Activated CD8-positive, alpha-beta T cell treated with anti-CD3 and anti-CD28 coated beads, Interleukin-2, amount 10 ng/mL, durations not matched to agents 7 days and 5 days (primary cell): ENCODE measurements at regions not wholly inside any gene's neighbourhood (a gene's known extent, or its start where the extent isn't known, plus 50 kb on each side); places are given as distances from the start of the nearest gene placed in this dataset.

Source experiments
- ATAC-seq: fragments of 150-1000 bp; cut with Tn5 transposase; one replicate; pipeline ENCODE4 v1.10.0; 2021; ENCODE audit warnings: moderate library complexity
- CTCF ChIA-PET: fragments of 350-600 bp; sonication (Branson Sonifier 250); formaldehyde crosslinking; loops from one replicate; lab custom pipeline; 2021; ENCODE audit warnings: antibody characterized with exemption; lab: Charles Lee
- POLR2A ChIA-PET: fragments of 350-600 bp; sonication (Branson Sonifier 250); formaldehyde crosslinking; loops from one replicate; lab custom pipeline; 2021; ENCODE audit warnings: antibody characterized with exemption; lab: Charles Lee
- DNase-seq: peaks from one replicate; pipeline ENCODE4 v3.0.0-alpha.2; 2020
- H3K27ac Mint-ChIP-seq: one replicate; pipeline ENCODE4 v1.8.0; 2021; ENCODE audit warnings: mild to moderate bottlenecking, mixed read lengths
- H3K27me3 Mint-ChIP-seq: one replicate; pipeline ENCODE4 v1.8.0; 2021; ENCODE audit warnings: low read depth, mixed read lengths
- H3K36me3 Mint-ChIP-seq: one replicate; pipeline ENCODE4 v1.8.0; 2021; ENCODE audit warnings: low read depth, mixed read lengths
- H3K4me1 Mint-ChIP-seq: one replicate; pipeline ENCODE4 v1.8.0; 2021; ENCODE audit warnings: low read depth, mixed read lengths
- H3K4me3 Mint-ChIP-seq: one replicate; pipeline ENCODE4 v1.8.0; 2021; ENCODE audit warnings: mild to moderate bottlenecking, mixed read lengths
- H3K9me3 Mint-ChIP-seq: one replicate; pipeline ENCODE4 v1.8.0; 2022; ENCODE audit warnings: mixed read lengths; ENCODE audit not compliant: insufficient read depth

DNA sequence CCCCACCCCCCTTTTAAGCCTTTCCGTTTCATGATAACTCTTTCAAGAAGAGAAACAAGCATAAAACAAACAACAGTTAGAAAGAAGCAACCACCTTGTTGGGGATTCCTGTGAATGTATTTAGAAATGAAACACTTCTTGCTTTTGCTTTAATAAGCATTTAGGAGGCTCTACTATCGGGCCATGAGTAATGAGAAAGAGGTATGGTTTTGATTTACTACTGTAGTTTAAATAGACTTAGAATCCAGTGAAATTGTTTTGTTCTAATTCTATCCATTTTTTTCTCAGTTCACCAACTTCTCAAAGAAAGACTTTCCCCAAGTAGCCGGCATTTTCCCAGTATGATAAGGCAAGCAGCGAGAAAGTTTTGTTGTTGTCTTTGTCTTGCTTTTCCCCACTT is 168.7 kb upstream of the HABP2 start:
- peaks cover 25% of the 10 kb centered on the region for H3K27me3 Mint-ChIP-seq
- DNase-seq (no peak), ATAC-seq (no peak)
- ChIA-PET POLR2A (no interaction called here), CTCF (interaction anchor here (0.7 to 1.8 kb wide), 9 partner anchors 8 to 912 kb away, joined by 3 to 14 read pairs (median 7); no protein-coding TSS in a partner anchor)
- no peak overlapping the region for H3K27ac Mint-ChIP-seq
- H3K9me3 Mint-ChIP-seq = no peaks in the 10 kb centered on the region
- peaks cover 4% of the 10 kb centered on the region for H3K36me3 Mint-ChIP-seq
- peaks cover 28% of the 10 kb centered on the region for H3K4me1 Mint-ChIP-seq
- no peak overlapping the region for H3K4me3 Mint-ChIP-seq

GRCh38 chr10:113385021-113385999 is 167.5 kb upstream of the HABP2 start:
- no peaks in the 10 kb centered on the region for H3K9me3 Mint-ChIP-seq
- H3K4me1 Mint-ChIP-seq = peaks cover 28% of the 10 kb centered on the region
- H3K27me3 Mint-ChIP-seq = peaks cover 20% of the 10 kb centered on the region
- no peak overlapping the region for H3K27ac Mint-ChIP-seq
- DNase-seq = peak; percentile 77
- POLR2A ChIA-PET = interaction anchor here (0.6 kb wide), 1 partner anchor 909 kb away, joined by 3 read pairs; no protein-coding TSS in a partner anchor
- no peak overlapping the region for H3K4me3 Mint-ChIP-seq
- ATAC-seq = peak; percentile 95
- H3K36me3 Mint-ChIP-seq = peaks cover 4% of the 10 kb centered on the region
- CTCF ChIA-PET = interaction anchor here (0.7 to 2.3 kb wide), 24 partner anchors 8 to 951 kb away, joined by 3 to 19 read pairs (median 4); no protein-coding TSS in a partner anchor

GRCh38 chr10:113386005-113386404 is 166.8 kb upstream of the HABP2 start:
- CTCF ChIA-PET = interaction anchor here (0.9 to 2.3 kb wide), 9 partner anchors 10 to 952 kb away, joined by 3 to 19 read pairs (median 3); no protein-coding TSS in a partner anchor
- POLR2A ChIA-PET = no interaction called here
- Mint-ChIP-seq H3K4me3 (no peak overlapping the region), H3K27ac (no peak overlapping the region), H3K27me3 (peaks cover 17% of the 10 kb centered on the region), H3K9me3 (no peaks in the 10 kb centered on the region), H3K36me3 (peaks cover 4% of the 10 kb centered on the region), H3K4me1 (peaks cover 28% of the 10 kb centered on the region)
- ATAC-seq = no peak
- DNase-seq = no peak

DNA sequence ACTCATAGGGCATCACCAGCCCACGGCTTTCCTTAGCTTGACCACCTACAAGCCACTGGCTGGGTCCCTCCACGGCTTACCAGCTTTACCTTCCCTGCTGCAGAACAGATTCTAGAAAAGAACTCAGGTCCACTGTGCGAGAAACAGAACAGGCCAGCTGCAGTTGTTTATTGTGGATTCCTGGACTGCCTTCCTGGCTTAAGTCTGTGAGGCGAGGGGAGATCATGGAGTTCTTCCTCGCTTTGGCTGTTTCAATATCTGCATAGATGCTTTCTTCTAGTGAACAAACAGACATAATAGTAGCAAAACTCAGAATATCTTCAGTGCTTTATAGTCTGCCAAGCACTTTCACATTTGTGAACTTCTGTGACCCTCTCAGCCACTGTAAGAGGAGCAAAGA is 162.9 kb upstream of the HABP2 start:
- CTCF ChIA-PET = no interaction called here
- no peaks in the 10 kb centered on the region for H3K9me3 Mint-ChIP-seq

GRCh38 chr10:113390896-113391295 is 162.0 kb upstream of the HABP2 start:
- H3K36me3 Mint-ChIP-seq = no peaks in the 10 kb centered on the region

More for the DNA sequence above, 162.9 kb upstream of the HABP2 start:
- POLR2A ChIA-PET = no interaction called here
- H3K4me1 Mint-ChIP-seq = peaks cover 4% of the 10 kb centered on the region
- H3K27ac Mint-ChIP-seq = no peak overlapping the region
- no peaks in the 10 kb centered on the region for H3K36me3 Mint-ChIP-seq
- ATAC-seq (no peak), DNase-seq (no peak)
- H3K4me3 Mint-ChIP-seq = no peak overlapping the region
- H3K27me3 Mint-ChIP-seq = peaks cover 17% of the 10 kb centered on the region

DNA sequence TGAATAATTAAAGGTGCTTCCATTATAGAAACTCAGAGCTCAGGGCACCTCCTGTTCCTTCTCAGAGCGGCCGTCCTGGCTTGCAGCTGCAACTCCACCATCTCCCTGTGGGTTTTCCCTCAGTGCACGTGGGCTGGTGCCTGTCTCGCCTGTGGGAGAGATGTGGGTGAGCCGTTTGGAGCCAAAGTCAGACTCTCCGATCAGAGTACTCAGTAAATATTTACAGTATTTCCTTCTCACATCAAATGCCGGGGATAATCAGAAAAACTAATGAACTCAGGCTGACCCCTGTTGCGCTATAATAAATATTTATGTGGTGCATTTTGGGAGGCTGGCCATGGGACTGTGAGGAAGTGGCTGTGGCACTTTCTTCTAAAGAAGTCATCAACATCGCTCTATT is 155.8 kb upstream of the HABP2 start:
- no peak for ATAC-seq
- H3K27ac Mint-ChIP-seq = no peak overlapping the region
- no peak for DNase-seq
- H3K9me3 Mint-ChIP-seq = no peaks in the 10 kb centered on the region
- peaks cover 6% of the 10 kb centered on the region for H3K27me3 Mint-ChIP-seq
- no peaks in the 10 kb centered on the region for H3K36me3 Mint-ChIP-seq
- H3K4me1 Mint-ChIP-seq = no peaks in the 10 kb centered on the region
- CTCF ChIA-PET = no interaction called here
- POLR2A ChIA-PET = no interaction called here
- no peak overlapping the region for H3K4me3 Mint-ChIP-seq

More at GRCh38 chr10:113390896-113391295, 162.0 kb upstream of the HABP2 start:
- Mint-ChIP-seq H3K9me3 (no peaks in the 10 kb centered on the region), H3K4me1 (no peaks in the 10 kb centered on the region), H3K27me3 (peaks cover 16% of the 10 kb centered on the region), H3K27ac (no peak overlapping the region), H3K4me3 (no peak overlapping the region)
- ATAC-seq (no peak), DNase-seq (no peak)
- ChIA-PET POLR2A (no interaction called here), CTCF (no interaction called here)

DNA sequence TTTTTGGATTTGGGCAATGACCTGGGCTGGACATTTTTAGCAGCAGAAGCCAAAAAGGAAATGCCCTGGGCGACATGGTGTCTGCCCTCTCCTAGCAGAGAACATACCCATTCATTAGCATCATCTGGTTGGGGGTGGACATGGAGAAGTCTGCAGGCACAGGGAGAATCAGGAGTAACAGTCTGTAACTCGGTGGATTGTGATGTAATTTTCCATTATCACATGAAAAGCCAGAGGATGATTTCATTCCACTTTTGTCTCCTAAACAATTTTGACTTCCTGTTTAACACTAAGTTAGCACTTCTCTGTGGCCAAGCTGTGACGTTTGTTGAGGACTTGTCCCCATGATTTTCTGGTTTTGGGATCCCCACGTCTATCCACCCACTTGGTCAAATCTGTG is 153.8 kb upstream of the HABP2 start:
- Mint-ChIP-seq H3K9me3 (no peaks in the 10 kb centered on the region), H3K4me3 (no peak overlapping the region), H3K36me3 (no peaks in the 10 kb centered on the region), H3K4me1 (no peaks in the 10 kb centered on the region), H3K27me3 (peaks cover 2% of the 10 kb centered on the region), H3K27ac (no peak overlapping the region)
- no peak for DNase-seq
- ChIA-PET CTCF (no interaction called here), POLR2A (no interaction called here)
- no peak for ATAC-seq

DNA sequence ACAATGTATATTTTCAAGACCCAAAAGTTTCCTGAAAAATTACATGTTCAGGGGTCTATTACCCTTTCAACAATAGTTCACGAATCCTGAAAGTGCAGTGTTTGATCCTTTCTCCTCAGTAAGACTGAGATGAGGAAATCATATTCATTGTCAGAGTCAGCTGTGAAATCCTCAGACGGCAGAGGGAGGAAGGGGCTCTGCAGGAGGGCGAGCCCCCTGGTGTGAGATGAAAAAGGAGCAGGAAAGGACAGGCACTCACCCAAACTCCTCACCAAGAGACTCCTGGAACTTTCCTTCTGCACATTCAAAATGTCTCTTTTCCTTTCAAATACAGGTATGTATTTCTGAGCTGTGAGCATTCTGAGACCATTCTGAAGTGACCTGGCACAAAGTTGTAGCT is 150.3 kb upstream of the HABP2 start:
- no peak for ATAC-seq
- H3K36me3 Mint-ChIP-seq = no peaks in the 10 kb centered on the region
- no peaks in the 10 kb centered on the region for H3K27me3 Mint-ChIP-seq
- CTCF ChIA-PET = no interaction called here
- DNase-seq = no peak
- H3K27ac Mint-ChIP-seq = no peak overlapping the region
- no peaks in the 10 kb centered on the region for H3K9me3 Mint-ChIP-seq
- POLR2A ChIA-PET = no interaction called here
- H3K4me1 Mint-ChIP-seq = no peaks in the 10 kb centered on the region
- no peak overlapping the region for H3K4me3 Mint-ChIP-seq

GRCh38 chr10:113407218-113407617 is 145.6 kb upstream of the HABP2 start:
- ChIA-PET CTCF (no interaction called here), POLR2A (no interaction called here)
- Mint-ChIP-seq H3K36me3 (no peaks in the 10 kb centered on the region), H3K4me1 (no peaks in the 10 kb centered on the region), H3K27me3 (peaks cover 5% of the 10 kb centered on the region), H3K4me3 (no peak overlapping the region), H3K9me3 (no peaks in the 10 kb centered on the region), H3K27ac (no peak overlapping the region)
- DNase-seq = no peak
- ATAC-seq = no peak

GRCh38 chr10:113409175-113409574 is 143.7 kb upstream of the HABP2 start:
- Mint-ChIP-seq H3K9me3 (no peaks in the 10 kb centered on the region), H3K27me3 (peaks cover 9% of the 10 kb centered on the region), H3K36me3 (no peaks in the 10 kb centered on the region), H3K4me1 (no peaks in the 10 kb centered on the region), H3K27ac (no peak overlapping the region), H3K4me3 (no peak overlapping the region)
- CTCF ChIA-PET = no interaction called here
- POLR2A ChIA-PET = no interaction called here
- DNase-seq = no peak
- ATAC-seq = no peak

DNA sequence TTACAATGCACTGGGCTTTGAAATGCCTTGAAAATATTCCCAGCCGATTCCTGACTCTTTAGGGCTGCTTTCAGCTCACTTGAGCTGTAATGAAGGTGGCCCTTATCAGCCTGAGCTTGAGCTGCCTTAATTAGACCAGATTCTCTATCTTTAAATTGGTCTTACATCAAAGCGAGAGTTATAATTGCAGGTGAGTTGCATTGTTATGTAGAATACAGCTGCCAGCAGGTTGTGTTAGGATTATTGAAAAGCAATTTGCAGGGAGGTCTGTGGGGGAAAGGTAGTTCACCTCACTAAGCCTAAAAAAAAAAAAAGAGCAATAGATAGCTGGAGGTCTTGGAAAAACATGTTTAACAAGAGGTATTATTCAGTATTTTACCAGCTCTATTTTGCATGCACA is 142.2 kb upstream of the HABP2 start:
- ChIA-PET CTCF (no interaction called here), POLR2A (no interaction called here)
- Mint-ChIP-seq H3K36me3 (no peaks in the 10 kb centered on the region), H3K27ac (no peak overlapping the region), H3K4me3 (no peak overlapping the region), H3K4me1 (no peaks in the 10 kb centered on the region), H3K27me3 (peaks cover 12% of the 10 kb centered on the region), H3K9me3 (peaks cover 3% of the 10 kb centered on the region)
- ATAC-seq (no peak), DNase-seq (no peak)

DNA sequence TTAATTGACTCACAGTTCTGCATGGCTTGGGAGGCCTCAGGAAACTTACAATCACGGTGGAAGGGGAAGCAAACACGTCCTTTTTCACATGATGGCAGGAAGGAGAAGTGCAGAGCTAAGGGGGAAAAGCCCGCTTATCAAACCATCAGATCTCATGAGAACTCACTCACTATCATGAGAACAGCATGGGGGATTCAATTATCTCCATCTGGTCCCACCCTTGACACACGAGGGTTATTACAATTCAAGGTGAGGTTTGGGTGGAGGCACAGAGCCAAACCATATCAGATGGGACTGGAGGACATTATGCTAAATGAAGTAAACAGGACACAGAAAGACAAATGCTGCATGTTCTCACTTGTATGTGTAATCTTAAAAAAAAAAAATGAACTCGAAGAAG is 141.4 kb upstream of the HABP2 start:
- Mint-ChIP-seq H3K36me3 (no peaks in the 10 kb centered on the region), H3K4me1 (no peaks in the 10 kb centered on the region), H3K27ac (no peak overlapping the region), H3K9me3 (peaks cover 3% of the 10 kb centered on the region), H3K4me3 (no peak overlapping the region), H3K27me3 (peaks cover 15% of the 10 kb centered on the region)
- POLR2A ChIA-PET = no interaction called here
- CTCF ChIA-PET = no interaction called here
- DNase-seq (no peak), ATAC-seq (no peak)
